Stimulated activated CD8-positive, alpha-beta memory T cell treated with anti-CD3 and anti-CD28 coated beads, Interleukin-12 subunit alpha, Interleukin-12 subunit beta, amount 100 ng/mL, for 4 hours (primary cell): ENCODE measurements at regions not wholly inside any gene's neighbourhood (a gene's known extent, or its start where the extent isn't known, plus 50 kb on each side); places are given as distances from the start of the nearest gene placed in this dataset.

Source experiments
- DNase-seq: peaks from one replicate; pipeline ENCODE4 v3.0.0-alpha.2; 2020; ENCODE audit warnings: low read depth

DNA sequence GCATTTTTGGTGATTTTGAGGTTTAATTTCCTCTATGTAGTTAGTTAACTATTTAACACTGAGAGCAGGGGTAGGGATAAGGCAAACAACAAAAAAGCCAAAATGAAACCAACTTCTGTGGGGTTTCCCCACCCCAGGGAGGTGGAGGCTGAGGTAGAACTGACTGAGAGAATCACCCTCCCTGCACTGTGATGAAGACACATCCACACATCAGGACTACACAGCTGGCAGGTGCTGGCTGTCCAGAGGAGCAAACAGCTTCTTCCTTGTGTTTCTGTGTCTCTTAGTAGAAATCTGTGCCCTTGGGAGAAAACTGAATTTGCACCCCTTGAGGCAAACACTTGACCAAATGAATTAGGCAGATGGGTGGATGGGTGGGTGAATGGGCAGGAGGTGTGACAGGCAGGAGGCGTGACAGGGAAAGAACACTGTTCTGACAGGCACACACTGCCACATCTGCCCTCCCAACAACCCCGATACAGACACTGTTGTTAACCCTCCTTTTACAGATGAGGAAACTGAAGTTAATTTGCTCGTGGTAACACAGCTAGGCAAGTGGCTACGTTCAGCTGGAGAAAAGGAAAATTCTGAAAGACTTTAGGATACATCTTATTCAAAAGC lies 62.9 kb upstream of the AMZ2 start:
- DNase-seq, result no peak

DNA sequence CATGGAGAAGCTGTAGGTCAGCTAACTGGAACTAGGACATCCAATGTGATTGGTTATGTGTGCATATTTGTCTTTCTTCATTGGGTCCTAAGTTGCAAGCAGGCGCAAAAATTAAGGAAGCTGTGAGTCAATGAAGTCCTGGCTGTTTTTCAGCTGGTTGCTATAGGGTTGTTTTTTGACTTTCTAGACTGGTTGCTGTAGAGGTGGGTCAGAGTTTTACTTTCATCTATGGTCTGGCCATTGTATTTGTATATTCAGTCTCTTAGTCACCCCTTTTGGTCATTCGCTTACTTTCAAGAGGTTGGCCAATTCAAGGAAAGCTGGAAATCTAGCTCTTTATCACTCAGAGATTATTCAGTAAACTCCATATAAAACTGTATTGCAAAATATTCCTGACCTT lies 62.0 kb upstream of the AMZ2 start:
- no peak for DNase-seq

DNA sequence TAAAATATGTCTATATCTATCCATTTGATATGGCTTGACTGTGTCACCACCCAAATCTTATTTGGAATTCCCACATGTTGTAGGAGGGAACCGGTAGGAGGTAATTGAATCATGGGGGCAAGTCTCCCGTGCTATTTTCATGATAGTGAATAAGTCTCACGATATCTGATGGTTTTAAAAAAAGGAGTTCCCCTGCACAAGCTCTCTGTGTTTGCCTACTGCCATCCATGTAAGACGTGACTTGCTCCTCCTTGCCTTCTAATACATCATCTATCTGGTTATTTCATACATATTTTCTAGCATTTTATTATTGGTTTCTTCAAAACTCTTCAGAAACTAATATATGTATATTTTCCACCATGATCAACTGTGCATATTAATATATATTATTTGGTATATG lies 57.3 kb upstream of the AMZ2 start:
- DNase-seq, result no peak

DNA sequence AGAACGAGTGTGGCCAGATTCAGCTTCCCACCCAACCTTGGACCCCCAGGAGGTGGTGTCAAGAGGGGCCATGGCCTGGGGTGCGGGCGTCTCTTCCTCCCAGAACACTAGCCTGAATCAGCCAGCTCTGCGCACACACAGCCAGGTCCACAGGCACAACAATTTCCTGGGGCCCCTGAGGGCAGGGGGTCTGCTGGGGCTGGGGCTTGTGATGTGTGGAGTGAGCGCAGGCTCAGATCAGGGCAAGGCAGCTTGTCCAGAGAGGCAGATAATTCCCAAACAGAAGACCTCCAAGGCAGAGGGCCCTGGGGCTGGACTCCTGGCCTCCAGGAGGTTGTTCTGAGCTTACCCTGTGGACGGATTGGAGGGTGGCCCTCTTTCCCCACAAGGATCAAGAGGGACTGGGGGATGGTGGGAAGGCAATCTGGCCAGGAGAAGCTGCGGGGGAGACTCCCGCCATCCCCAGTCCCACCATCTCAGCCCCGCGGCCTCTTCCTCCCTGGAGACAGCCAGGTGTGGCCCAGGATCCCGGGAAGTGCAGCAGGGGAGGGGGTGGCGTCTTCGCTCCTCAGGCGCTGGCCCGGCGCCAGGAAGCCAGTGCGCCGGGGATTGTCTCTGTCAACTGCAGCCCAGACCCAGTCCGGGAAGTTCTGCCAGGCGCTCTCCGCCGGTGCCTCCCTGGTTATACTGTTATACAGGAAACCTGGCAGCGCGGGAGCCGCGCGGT lies 52.0 kb upstream of the AMZ2 start:
- DNase-seq, result no peak

DNA sequence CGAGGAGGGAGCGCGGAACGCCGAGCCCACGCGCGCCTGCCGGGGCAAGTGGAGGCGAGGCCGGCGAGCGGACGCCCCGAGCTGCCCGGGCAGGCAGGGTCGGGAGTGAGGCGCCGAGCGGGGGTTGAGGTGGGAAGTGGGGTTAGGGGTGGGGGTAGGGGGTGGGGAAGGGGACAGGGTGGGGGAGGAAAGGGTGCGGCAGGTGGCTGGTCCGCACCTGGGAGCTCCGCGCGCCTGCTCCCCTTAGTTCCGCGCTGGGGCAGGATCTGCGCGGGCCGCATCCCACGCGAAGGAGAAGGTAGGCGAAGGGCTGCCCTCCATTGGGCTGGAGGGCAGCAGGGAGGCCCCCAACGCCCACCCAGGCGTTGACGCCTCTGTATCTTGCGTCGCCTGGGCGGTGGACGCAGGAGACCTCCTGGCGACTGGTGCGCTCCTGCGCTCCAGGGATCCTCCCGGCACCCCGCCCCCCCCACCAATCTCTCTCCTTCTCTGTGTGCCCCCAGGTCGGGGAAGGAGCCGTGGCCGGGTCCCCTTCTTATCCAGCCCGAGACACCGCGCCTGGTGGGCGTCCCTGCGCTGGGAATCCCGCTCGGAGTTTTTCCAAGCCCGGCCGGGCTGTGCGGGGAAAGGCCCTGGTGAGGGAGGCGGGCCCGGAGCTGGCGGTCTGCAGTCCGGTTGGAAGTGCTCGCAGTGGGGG lies 51.3 kb upstream of the AMZ2 start:
- no peak for DNase-seq

DNA sequence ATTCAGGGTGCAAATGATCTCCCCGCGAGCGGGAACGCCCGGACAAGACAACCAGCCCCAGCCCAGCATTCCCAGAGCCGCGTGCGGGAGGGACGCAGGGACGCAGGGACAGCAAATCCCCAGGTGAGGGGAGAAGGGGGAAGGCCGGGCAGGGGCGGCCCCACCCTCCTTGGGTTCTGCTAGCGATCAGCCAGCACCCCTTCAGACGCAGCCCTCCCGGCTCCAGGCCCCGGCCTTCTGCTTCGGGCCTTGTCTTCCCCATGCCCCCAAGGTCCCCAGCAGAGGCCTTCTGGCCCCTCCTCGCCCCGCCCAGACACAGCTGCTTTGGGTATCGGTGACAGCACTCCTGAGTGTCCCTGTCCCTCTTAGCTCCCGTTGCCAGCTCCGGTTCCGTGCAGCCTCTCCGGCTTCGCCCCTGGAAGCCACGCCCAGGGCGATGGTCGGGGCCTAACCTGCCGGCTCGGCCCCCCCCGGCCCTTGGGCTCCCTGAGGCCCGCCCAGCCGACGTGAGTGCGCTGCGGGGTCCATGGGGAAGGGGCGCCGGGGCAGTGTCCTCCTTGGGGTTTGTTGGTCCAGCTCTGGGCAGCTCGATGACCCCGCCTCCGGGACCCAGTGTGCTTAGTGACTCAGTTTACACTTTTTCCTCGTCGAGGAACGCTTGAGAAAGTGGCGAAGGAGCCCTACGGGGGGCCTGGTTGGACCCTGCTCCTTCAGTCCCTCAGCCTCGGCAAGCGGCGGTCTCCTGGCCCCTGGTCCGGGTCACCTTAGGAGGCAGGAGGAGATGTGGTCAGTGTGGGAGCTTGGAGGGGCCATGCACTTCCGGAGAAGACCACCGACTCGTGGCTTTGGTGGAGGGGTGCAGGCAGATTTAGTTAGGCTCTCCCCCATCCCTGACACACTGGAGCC lies 50.5 kb upstream of the AMZ2 start:
- DNase-seq, result no peak

DNA sequence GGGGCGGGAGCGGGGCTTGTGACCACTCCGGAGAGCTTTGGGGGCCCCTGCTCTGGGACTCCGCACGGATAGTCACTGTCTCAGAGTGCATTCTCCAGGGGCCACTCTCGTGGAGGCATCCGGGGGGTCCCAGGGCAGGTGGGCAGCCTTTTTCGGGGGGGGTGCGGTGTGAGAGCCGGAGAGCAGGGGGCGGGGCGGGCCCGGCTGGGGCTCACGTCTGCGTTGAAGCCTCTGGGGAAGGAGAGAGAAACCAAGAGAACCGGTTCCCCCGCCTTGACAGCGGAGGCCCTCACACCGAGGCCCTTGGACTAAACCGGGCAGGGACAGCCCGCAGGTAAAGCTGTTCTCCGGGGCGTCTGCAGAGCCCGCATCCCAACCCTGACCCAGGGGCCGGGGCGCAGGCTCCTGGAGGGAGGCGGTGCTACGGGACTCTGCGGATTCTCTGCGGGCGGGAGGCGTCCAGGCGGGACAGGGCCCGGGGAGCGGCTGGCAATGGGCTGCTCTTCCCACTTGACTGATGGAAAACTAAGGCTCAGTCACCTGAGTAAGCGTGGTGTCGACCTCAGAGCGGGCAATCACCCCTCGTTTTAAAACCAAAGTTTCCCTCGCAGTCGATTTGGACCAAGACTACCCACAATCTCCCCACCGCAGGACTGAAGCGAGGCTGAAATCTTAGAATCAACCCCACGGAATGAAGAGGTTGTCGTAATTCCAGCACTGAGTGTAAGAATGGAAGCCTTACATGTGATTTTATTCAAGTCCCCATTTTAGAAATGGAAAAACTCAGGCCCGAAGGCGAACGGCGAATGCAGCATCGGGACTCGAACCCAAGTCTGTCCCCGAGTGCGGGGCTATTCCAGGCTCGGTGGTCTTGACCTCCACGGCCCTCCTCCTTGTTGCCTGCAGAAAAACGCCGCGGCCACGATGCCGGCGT lies 49.6 kb upstream of the AMZ2 start:
- no peak for DNase-seq
